IPS DF 19.7 (cell line): ENCODE measurements at regions not wholly inside any gene's neighbourhood (a gene's known extent, or its start where the extent isn't known, plus 50 kb on each side); places are given as distances from the start of the nearest gene placed in this dataset.
"Not testable (repeated sequence)": the region's sequence is repeated elsewhere in the genome, so short reads cannot be mapped to it uniquely, and the experiment has no call there.

ENCODE experiments used
- DNase-seq: peaks from one replicate; pipeline ENCODE4 v3.0.0-alpha.2; 2013; ENCODE audit warnings: low read depth, low spot score

- DNase-seq, result peak; percentile 59
Measured at GRCh38 chr7:92916770-92917224, 80.4 kb upstream of the CDK6 start.

- no peak for DNase-seq
Measured at GRCh38 chr7:92915348-92915747, 79.0 kb upstream of the CDK6 start.

- DNase-seq, result no peak
Measured at GRCh38 chr7:92914645-92915044, 78.3 kb upstream of the CDK6 start.

GRCh38 chr7:92913849-92914248, 77.5 kb upstream of the CDK6 start:
- DNase-seq, result no peak

- no peak for DNase-seq
Measured at GRCh38 chr7:92910976-92911375, 74.6 kb upstream of the CDK6 start.

GRCh38 chr7:92909686-92910475, 73.5 kb upstream of the CDK6 start:
- DNase-seq, result no peak

GRCh38 chr7:92904244-92905131, 68.1 kb upstream of the CDK6 start:
- DNase-seq, result no peak

GRCh38 chr7:92898798-92899197, 62.4 kb upstream of the CDK6 start:
- no peak for DNase-seq

- DNase-seq, result not testable (repeated sequence)
Measured at GRCh38 chr7:92894857-92895256, 58.5 kb upstream of the CDK6 start.

GRCh38 chr7:92889081-92889480, 52.7 kb upstream of the CDK6 start:
- no peak for DNase-seq
